HAP-1 (cell line): ENCODE measurements at regions not wholly inside any gene's neighbourhood (a gene's known extent, or its start where the extent isn't known, plus 50 kb on each side); places are given as distances from the start of the nearest gene placed in this dataset.
"Not testable (repeated sequence)": the region's sequence is repeated elsewhere in the genome, so short reads cannot be mapped to it uniquely, and the experiment has no call there.

Experiments used
- DNase-seq, 2 experiments: peaks; one replicate each; pipeline ENCODE4 v3.0.0-alpha.2; 2016 to 2020; ENCODE audit warnings: low spot score in 2 of 2
- H3K27me3 ChIP-seq: fragments of 250-450 bp; sonication (Bioruptor Pico); 2 replicates; pipeline ENCODE4 v1.5.1; 2020; ENCODE audit warnings: low read depth, mild to moderate bottlenecking, moderate library complexity
- H3K36me3 ChIP-seq: fragments of 250-450 bp; sonication (Bioruptor Pico); replicated peaks from 2 replicates; pipeline ENCODE4 v1.5.1; 2020; ENCODE audit warnings: mild to moderate bottlenecking
- H3K4me1 ChIP-seq: fragments of 250-450 bp; sonication (Bioruptor Pico); 2 replicates; pipeline ENCODE4 v1.5.1; 2020; ENCODE audit warnings: mild to moderate bottlenecking
- H3K4me3 ChIP-seq: fragments of 250-450 bp; sonication (Bioruptor Pico); 2 replicates; pipeline ENCODE4 v1.5.1; 2020; ENCODE audit warnings: mild to moderate bottlenecking, moderate library complexity
- H3K9me3 ChIP-seq: fragments of 250-450 bp; sonication (Bioruptor Pico); 2 replicates; pipeline ENCODE4 v1.5.1; 2020; ENCODE audit warnings: mild to moderate bottlenecking, moderate library complexity
- in situ Hi-C: fragments of 300-500 bp; cut with MboI; formaldehyde crosslinking; loops from 3 replicates; pipeline ENCODE4 v1.14.3; 2020; ENCODE audit warnings: low sequenced_read_pairs, inconsistent platforms, mixed read lengths

- Histone ChIP-seq H3K9me3 (no peaks in the 10 kb centered on the region), H3K4me1 (no peaks in the 10 kb centered on the region), H3K36me3 (no peaks in the 10 kb centered on the region), H3K4me3 (no peak overlapping the region), H3K27me3 (0 out of 2 replicates have a peak, but pooled peaks cover 3% of the 10 kb centered on the region)
- in situ Hi-C loops: no loop called here
- DNase-seq: no peak
These were observed 164.6 kb upstream of the TNRC6C start for GRCh38 chr17:77793971-77794235.

GRCh38 chr17:77794846-77795245, 163.7 kb upstream of the TNRC6C start:
- Histone ChIP-seq H3K36me3 (no peaks in the 10 kb centered on the region), H3K4me1 (no peaks in the 10 kb centered on the region), H3K27me3 (0 out of 2 replicates have a peak, but pooled peaks cover 2% of the 10 kb centered on the region), H3K4me3 (no peak overlapping the region), H3K9me3 (no peaks in the 10 kb centered on the region)
- no peak for DNase-seq
- in situ Hi-C loops: no loop called here

GRCh38 chr17:77795685-77796084, 162.8 kb upstream of the TNRC6C start:
- in situ Hi-C loops: no loop called here
- DNase-seq: no peak
- H3K27me3 ChIP-seq: no peaks in the 10 kb centered on the region

GRCh38 chr17:77796176-77796860, 162.2 kb upstream of the TNRC6C start:
- no peak for DNase-seq
- Histone ChIP-seq H3K9me3 (no peaks in the 10 kb centered on the region), H3K27me3 (no peaks in the 10 kb centered on the region), H3K4me1 (no peaks in the 10 kb centered on the region), H3K4me3 (no peak overlapping the region), H3K36me3 (no peaks in the 10 kb centered on the region)
- in situ Hi-C loops: no loop called here

More at GRCh38 chr17:77795685-77796084, 162.8 kb upstream of the TNRC6C start:
- no peak overlapping the region for H3K4me3 ChIP-seq
- no peaks in the 10 kb centered on the region for H3K36me3 ChIP-seq
- H3K4me1 ChIP-seq: no peaks in the 10 kb centered on the region
- H3K9me3 ChIP-seq: no peaks in the 10 kb centered on the region

- no peaks in the 10 kb centered on the region for H3K36me3 ChIP-seq
- DNase-seq: no peak
- H3K9me3 ChIP-seq: no peaks in the 10 kb centered on the region
- in situ Hi-C loops: no loop called here
- H3K4me3 ChIP-seq: no peak overlapping the region
- H3K4me1 ChIP-seq: peaks cover 3% of the 10 kb centered on the region; the same call in 1 of the 2 replicates
- H3K27me3 ChIP-seq: no peaks in the 10 kb centered on the region
These were observed 160.5 kb upstream of the TNRC6C start for GRCh38 chr17:77798031-77798430.

GRCh38 chr17:77798481-77798880, 160.0 kb upstream of the TNRC6C start:
- in situ Hi-C loops: no loop called here
- Histone ChIP-seq H3K4me1 (peaks cover 5% of the 10 kb centered on the region; the same call in 1 of the 2 replicates), H3K9me3 (no peaks in the 10 kb centered on the region), H3K27me3 (peaks cover 3% of the 10 kb centered on the region; the same call in 1 of the 2 replicates), H3K36me3 (no peaks in the 10 kb centered on the region), H3K4me3 (no peak overlapping the region)
- no peak for DNase-seq

- Histone ChIP-seq H3K4me3 (no peak overlapping the region), H3K27me3 (peaks cover 3% of the 10 kb centered on the region; the same call in 1 of the 2 replicates), H3K4me1 (peaks cover 5% of the 10 kb centered on the region; the same call in 1 of the 2 replicates), H3K9me3 (no peaks in the 10 kb centered on the region), H3K36me3 (no peaks in the 10 kb centered on the region)
- in situ Hi-C loops: no loop called here
- DNase-seq: no peak
These were observed 157.7 kb upstream of the TNRC6C start for GRCh38 chr17:77800816-77801215.

- DNase-seq: no peak
- Histone ChIP-seq H3K4me1 (peaks cover 5% of the 10 kb centered on the region; the same call in 1 of the 2 replicates), H3K4me3 (no peak overlapping the region), H3K27me3 (peaks cover 3% of the 10 kb centered on the region; the same call in 1 of the 2 replicates), H3K9me3 (no peaks in the 10 kb centered on the region), H3K36me3 (no peaks in the 10 kb centered on the region)
- in situ Hi-C loops: no loop called here
These were observed 156.8 kb upstream of the TNRC6C start for GRCh38 chr17:77801545-77802332.

- Histone ChIP-seq H3K27me3 (peaks cover 3% of the 10 kb centered on the region; the same call in 1 of the 2 replicates), H3K9me3 (no peaks in the 10 kb centered on the region), H3K36me3 (no peaks in the 10 kb centered on the region), H3K4me3 (no peak overlapping the region), H3K4me1 (peaks cover 5% of the 10 kb centered on the region; the same call in 1 of the 2 replicates)
- in situ Hi-C loops: no loop called here
- DNase-seq: no peak
These were observed 156.2 kb upstream of the TNRC6C start for GRCh38 chr17:77802333-77802615.

GRCh38 chr17:77802811-77803220, 155.7 kb upstream of the TNRC6C start:
- peak; percentile 25 to 57 for DNase-seq
- H3K4me3 ChIP-seq: no peak overlapping the region

GRCh38 chr17:77803726-77804125, 154.8 kb upstream of the TNRC6C start:
- in situ Hi-C loops: no loop called here
- H3K27me3 ChIP-seq: peaks cover 3% of the 10 kb centered on the region; the same call in 1 of the 2 replicates
- DNase-seq: no peak
- H3K4me3 ChIP-seq: no peak overlapping the region
- no peaks in the 10 kb centered on the region for H3K36me3 ChIP-seq
- H3K4me1 ChIP-seq: peaks cover 5% of the 10 kb centered on the region; the same call in 1 of the 2 replicates
- no peaks in the 10 kb centered on the region for H3K9me3 ChIP-seq

More at GRCh38 chr17:77802811-77803220, 155.7 kb upstream of the TNRC6C start:
- in situ Hi-C loops: no loop called here
- Histone ChIP-seq H3K36me3 (no peaks in the 10 kb centered on the region), H3K4me1 (peaks cover 5% of the 10 kb centered on the region; the same call in 1 of the 2 replicates), H3K9me3 (no peaks in the 10 kb centered on the region), H3K27me3 (peaks cover 3% of the 10 kb centered on the region; the same call in 1 of the 2 replicates)

- no peaks in the 10 kb centered on the region for H3K36me3 ChIP-seq
- H3K4me1 ChIP-seq: peaks cover 5% of the 10 kb centered on the region; the same call in 1 of the 2 replicates
- no peak for DNase-seq
- no peaks in the 10 kb centered on the region for H3K9me3 ChIP-seq
- H3K27me3 ChIP-seq: peaks cover 3% of the 10 kb centered on the region; the same call in 1 of the 2 replicates
- H3K4me3 ChIP-seq: no peak overlapping the region
- in situ Hi-C loops: no loop called here
These were observed 153.6 kb upstream of the TNRC6C start for GRCh38 chr17:77804796-77805426.

GRCh38 chr17:77805970-77806369, 152.5 kb upstream of the TNRC6C start:
- H3K4me1 ChIP-seq: peaks cover 13% of the 10 kb centered on the region
- DNase-seq, H3K36me3 ChIP-seq, H3K9me3 ChIP-seq, H3K4me3 ChIP-seq, in situ Hi-C loops, H3K27me3 ChIP-seq: not testable (repeated sequence)
